ENCODE measurements at regions not wholly inside any gene's neighbourhood (a gene's known extent, or its start where the extent isn't known, plus 50 kb on each side); places are given as distances from the start of the nearest gene placed in this dataset.
A peak's percentile ranks its signal among the peaks of the same experiment; 100 is the strongest.

DNA sequence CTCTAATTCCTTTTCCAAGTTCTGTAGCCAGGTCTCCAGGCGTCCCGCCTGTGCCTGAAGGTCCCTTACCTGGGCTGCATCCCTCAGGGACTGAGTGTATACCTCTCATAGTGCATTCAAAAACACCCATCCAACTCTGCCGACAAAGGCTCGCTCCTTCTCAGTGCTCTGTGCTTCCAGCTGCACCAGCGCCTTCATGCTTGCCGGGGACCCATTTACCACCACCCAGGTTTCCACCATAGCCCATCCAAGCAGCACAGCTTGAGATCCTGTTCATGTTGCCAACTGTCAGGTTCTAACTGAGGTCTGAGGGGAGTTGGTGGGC is 794.5 kb downstream of the EFNA5 start:
- no peaks in the 10 kb centered on the region for H3K27me3 ChIP-seq (ENCODE audit: control insufficient read depth, extremely low read depth, insufficient read depth, low read length)
- no peak overlapping the region for H3K4me2 ChIP-seq (ENCODE audit: control insufficient read depth, extremely low read depth, insufficient read depth, low read depth, low read length)
- no peak overlapping the region for H3K9ac ChIP-seq (ENCODE audit: control insufficient read depth, extremely low read depth, insufficient read depth, low read length)
- H3K79me2 ChIP-seq (ENCODE audit: control insufficient read depth, insufficient read depth, low read length): no peaks in the 10 kb centered on the region
- no peak overlapping the region for H3K4me3 ChIP-seq (ENCODE audit: control insufficient read depth in 2 of 3, extremely low read depth in 1 of 3, insufficient read depth in 2 of 3, low read depth in 1 of 3, low read length in 3 of 3)
- no peaks in the 10 kb centered on the region for H4K20me1 ChIP-seq (ENCODE audit: control insufficient read depth, extremely low read depth, insufficient read depth, low read length)
- no peak for DNase-seq (ENCODE audit: low read depth, low spot score)
- FAIRE-seq: no peak
- H3K27ac ChIP-seq (ENCODE audit: control insufficient read depth, insufficient read depth, low read length): no peak overlapping the region
- TF ChIP-seq, protein P1, sequence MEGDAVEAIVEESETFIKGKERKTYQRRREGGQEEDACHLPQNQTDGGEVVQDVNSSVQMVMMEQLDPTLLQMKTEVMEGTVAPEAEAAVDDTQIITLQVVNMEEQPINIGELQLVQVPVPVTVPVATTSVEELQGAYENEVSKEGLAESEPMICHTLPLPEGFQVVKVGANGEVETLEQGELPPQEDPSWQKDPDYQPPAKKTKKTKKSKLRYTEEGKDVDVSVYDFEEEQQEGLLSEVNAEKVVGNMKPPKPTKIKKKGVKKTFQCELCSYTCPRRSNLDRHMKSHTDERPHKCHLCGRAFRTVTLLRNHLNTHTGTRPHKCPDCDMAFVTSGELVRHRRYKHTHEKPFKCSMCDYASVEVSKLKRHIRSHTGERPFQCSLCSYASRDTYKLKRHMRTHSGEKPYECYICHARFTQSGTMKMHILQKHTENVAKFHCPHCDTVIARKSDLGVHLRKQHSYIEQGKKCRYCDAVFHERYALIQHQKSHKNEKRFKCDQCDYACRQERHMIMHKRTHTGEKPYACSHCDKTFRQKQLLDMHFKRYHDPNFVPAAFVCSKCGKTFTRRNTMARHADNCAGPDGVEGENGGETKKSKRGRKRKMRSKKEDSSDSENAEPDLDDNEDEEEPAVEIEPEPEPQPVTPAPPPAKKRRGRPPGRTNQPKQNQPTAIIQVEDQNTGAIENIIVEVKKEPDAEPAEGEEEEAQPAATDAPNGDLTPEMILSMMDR (optimal IDR thresholded peaks at IDR 0.05 in 1 of 3, IDR thresholded peaks at IDR 0.05 in 1 of 3, conservative IDR thresholded peaks at IDR 0.05 in 1 of 3; ENCODE audit: extremely low read depth in 1 of 3, insufficient read depth in 2 of 3, low read length in 3 of 3): no peak
- no peak for TF ChIP-seq EZH2 (IDR thresholded peaks at IDR 0.05; ENCODE audit: low read length)
- no peaks in the 10 kb centered on the region for H3K36me3 ChIP-seq (ENCODE audit: control insufficient read depth in 2 of 2, extremely low read depth in 1 of 2, insufficient read depth in 2 of 2, low read length in 2 of 2)
- no peaks in the 10 kb centered on the region for H3K9me1 ChIP-seq (ENCODE audit: control insufficient read depth, extremely low read depth, insufficient read depth, low read length)
- no peaks in the 10 kb centered on the region for H3K4me1 ChIP-seq (ENCODE audit: control insufficient read depth, extremely low read depth, insufficient read depth, low read length)
- no peaks in the 10 kb centered on the region for H3K9me3 ChIP-seq (ENCODE audit: control insufficient read depth, low read depth, low read length)
- no peak overlapping the region for H2AFZ ChIP-seq (ENCODE audit: control insufficient read depth, low read length)
- dilution Hi-C loops (cut with MboI; ENCODE audit: extremely low pct_ligation_motif_present, low sequenced_read_pairs): no loop called here

DNA sequence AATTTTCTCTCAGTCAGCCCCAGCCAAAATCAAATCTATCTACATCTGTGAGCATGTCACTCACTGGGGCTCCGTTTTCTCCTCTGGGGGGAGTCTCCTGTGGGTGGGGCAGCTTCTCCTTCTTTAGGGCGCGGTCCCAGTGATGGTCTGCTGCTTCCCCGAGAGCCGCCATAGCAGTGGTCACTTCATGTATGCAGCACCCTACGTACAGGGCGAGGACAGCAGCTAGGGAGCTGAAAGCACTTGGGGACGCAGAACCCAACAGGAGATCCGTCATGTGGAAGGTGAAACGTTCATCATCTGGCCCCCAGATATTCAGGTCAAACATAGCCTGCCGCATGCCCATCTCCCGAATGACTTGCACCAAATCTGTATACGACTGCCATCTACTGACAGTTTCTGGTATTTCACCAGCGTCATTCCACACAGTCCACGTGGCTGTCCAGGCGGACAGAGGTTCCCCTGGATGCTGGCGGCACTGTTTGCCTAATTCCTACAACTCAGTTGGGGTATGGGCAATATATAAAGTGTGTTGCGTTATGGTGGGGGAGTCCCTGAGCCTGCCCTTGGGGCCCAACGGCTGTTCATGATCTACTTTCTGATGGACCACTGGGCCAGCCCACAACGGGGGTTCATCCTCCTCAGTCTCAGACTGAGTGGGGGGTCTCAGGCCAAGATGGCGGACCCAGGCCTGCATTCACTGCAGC is 795.0 kb downstream of the EFNA5 start:
- no peaks in the 10 kb centered on the region for H3K9me1 ChIP-seq (ENCODE audit: control insufficient read depth, extremely low read depth, insufficient read depth, low read length)
- no peak overlapping the region for H3K4me2 ChIP-seq (ENCODE audit: control insufficient read depth, extremely low read depth, insufficient read depth, low read depth, low read length)
- dilution Hi-C loops (cut with MboI; ENCODE audit: extremely low pct_ligation_motif_present, low sequenced_read_pairs): no loop called here
- no peak overlapping the region for H2AFZ ChIP-seq (ENCODE audit: control insufficient read depth, low read length)
- H3K36me3 ChIP-seq (ENCODE audit: control insufficient read depth in 2 of 2, extremely low read depth in 1 of 2, insufficient read depth in 2 of 2, low read length in 2 of 2): no peaks in the 10 kb centered on the region
- H3K9me3 ChIP-seq (ENCODE audit: control insufficient read depth, low read depth, low read length): no peaks in the 10 kb centered on the region
- DNase-seq (ENCODE audit: low read depth, low spot score) (no peak), FAIRE-seq (no peak)
- H3K9ac ChIP-seq (ENCODE audit: control insufficient read depth, extremely low read depth, insufficient read depth, low read length): no peak overlapping the region
- no peaks in the 10 kb centered on the region for H4K20me1 ChIP-seq (ENCODE audit: control insufficient read depth, extremely low read depth, insufficient read depth, low read length)
- no peaks in the 10 kb centered on the region for H3K79me2 ChIP-seq (ENCODE audit: control insufficient read depth, insufficient read depth, low read length)
- no peak overlapping the region for H3K27ac ChIP-seq (ENCODE audit: control insufficient read depth, insufficient read depth, low read length)
- no peak overlapping the region for H3K4me3 ChIP-seq (ENCODE audit: control insufficient read depth in 2 of 3, extremely low read depth in 1 of 3, insufficient read depth in 2 of 3, low read depth in 1 of 3, low read length in 3 of 3)
- H3K4me1 ChIP-seq (ENCODE audit: control insufficient read depth, extremely low read depth, insufficient read depth, low read length): no peaks in the 10 kb centered on the region
- no peaks in the 10 kb centered on the region for H3K27me3 ChIP-seq (ENCODE audit: control insufficient read depth, extremely low read depth, insufficient read depth, low read length)
- TF ChIP-seq EZH2 (IDR thresholded peaks at IDR 0.05; ENCODE audit: low read length): no peak
- TF ChIP-seq, protein P1 (optimal IDR thresholded peaks at IDR 0.05 in 1 of 3, IDR thresholded peaks at IDR 0.05 in 1 of 3, conservative IDR thresholded peaks at IDR 0.05 in 1 of 3; ENCODE audit: extremely low read depth in 1 of 3, insufficient read depth in 2 of 3, low read length in 3 of 3): peak; percentile 41 to 68 (median 59)
